ENCODE measurements at regions not wholly inside any gene's neighbourhood (a gene's known extent, or its start where the extent isn't known, plus 50 kb on each side); places are given as distances from the start of the nearest gene placed in this dataset.

- TF ChIP-seq POLR2A (IDR thresholded peaks at IDR 0.05; ENCODE audit: low read length), result no peak
- TF ChIP-seq REST (IDR thresholded peaks at IDR 0.05), result no peak
- no peak for TF ChIP-seq CTCF (IDR thresholded peaks at IDR 0.05)
- TF ChIP-seq CBX8 (IDR thresholded peaks at IDR 0.05), result no peak
- no peak for TF ChIP-seq RCOR1 (IDR thresholded peaks at IDR 0.05; ENCODE audit: low read depth, low read length)
- no peak for TF ChIP-seq SMC3 (IDR thresholded peaks at IDR 0.05)
- no peak for TF ChIP-seq KDM1A (IDR thresholded peaks at IDR 0.05; ENCODE audit: low read depth)
Observed at GRCh38 chr1:43047135-43047534, 88.5 kb upstream of the SLC2A1 start.
